Hepatocyte (in vitro differentiated cells): ENCODE measurements at regions not wholly inside any gene's neighbourhood (a gene's known extent, or its start where the extent isn't known, plus 50 kb on each side); places are given as distances from the start of the nearest gene placed in this dataset.

Experiments
- DNase-seq: peaks from one replicate; pipeline ENCODE4 v3.0.0-alpha.2; 2016; ENCODE audit warnings: low spot score
- H2AFZ ChIP-seq: fragments of 200-600 bp; sonication (generic); 2 replicates; pipeline ENCODE4 v1.6.0; 2016; ENCODE audit warnings: antibody characterized with exemption, mild to moderate bottlenecking
- H3K27ac ChIP-seq: fragments of 200-600 bp; sonication (generic); 2 replicates; pipeline ENCODE4 v1.5.1; 2016; ENCODE audit warnings: mild to moderate bottlenecking
- H3K27me3 ChIP-seq: fragments of 200-600 bp; sonication (generic); 2 replicates; pipeline ENCODE4 v1.6.1; 2016
- H3K36me3 ChIP-seq: fragments of 200-600 bp; sonication (generic); replicated peaks from 2 replicates; pipeline ENCODE4 v1.5.1; 2016; ENCODE audit warnings: low read depth; ENCODE audit not compliant: insufficient read depth
- H3K4me1 ChIP-seq: fragments of 200-600 bp; sonication (generic); 2 replicates; pipeline ENCODE4 v1.5.1; 2016; ENCODE audit warnings: mild to moderate bottlenecking, moderate library complexity; ENCODE audit not compliant: insufficient read depth
- H3K4me2 ChIP-seq: fragments of 200-600 bp; sonication (generic); 2 replicates; pipeline ENCODE4 v1.6.0; 2016
- H3K4me3 ChIP-seq: fragments of 200-600 bp; sonication (generic); 2 replicates; pipeline ENCODE4 v1.5.1; 2016; ENCODE audit warnings: mild to moderate bottlenecking
- H3K79me2 ChIP-seq: fragments of 200-600 bp; sonication (generic); 2 replicates; pipeline ENCODE4 v1.6.0; 2017; ENCODE audit warnings: mild to moderate bottlenecking
- H3K9me2 ChIP-seq: fragments of 200-600 bp; sonication (generic); replicated peaks from 2 replicates; pipeline ENCODE4 v1.6.0; 2017; ENCODE audit warnings: mild to moderate bottlenecking; ENCODE audit not compliant: insufficient read depth
- H3K9me3 ChIP-seq: fragments of 200-600 bp; sonication (generic); 2 replicates; pipeline ENCODE4 v1.5.1; 2016; ENCODE audit warnings: low read depth, mild to moderate bottlenecking
- H4K20me1 ChIP-seq: fragments of 200-600 bp; sonication (generic); 2 replicates; pipeline ENCODE4 v1.6.0; 2016; ENCODE audit warnings: mild to moderate bottlenecking; ENCODE audit not compliant: insufficient read depth, poor library complexity, severe bottlenecking
- CTCF ChIP-seq: fragments of 200-600 bp; sonication (generic); IDR thresholded peaks from 2 replicates; pipeline ENCODE4 v1.5.1; 2016; ENCODE audit warnings: antibody characterized with exemption, mild to moderate bottlenecking; ENCODE audit not compliant: poor library complexity
- EZH2 ChIP-seq: fragments of 200-600 bp; sonication (generic); IDR thresholded peaks from 2 replicates; pipeline ENCODE4 v1.6.1; 2016; ENCODE audit warnings: antibody characterized with exemption, mild to moderate bottlenecking, borderline replicate concordance
- EZH2phosphoT487 ChIP-seq: fragments of 200-600 bp; sonication (generic); IDR thresholded peaks from one replicate; pipeline ENCODE4 v1.6.1; 2018; ENCODE audit warnings: antibody characterized with exemption, mild to moderate bottlenecking, low read depth, moderate library complexity; ENCODE audit not compliant: unreplicated experiment, severe bottlenecking
- WGBS: methylation state at CpG from one replicate; pipeline ENCODE4 v1.1.6; 2016; ENCODE audit warnings: low lambda C conversion rate; ENCODE audit errors: missing lambda C conversion rate; 5-methylcytosine and 5-hydroxymethylcytosine counted together

DNA sequence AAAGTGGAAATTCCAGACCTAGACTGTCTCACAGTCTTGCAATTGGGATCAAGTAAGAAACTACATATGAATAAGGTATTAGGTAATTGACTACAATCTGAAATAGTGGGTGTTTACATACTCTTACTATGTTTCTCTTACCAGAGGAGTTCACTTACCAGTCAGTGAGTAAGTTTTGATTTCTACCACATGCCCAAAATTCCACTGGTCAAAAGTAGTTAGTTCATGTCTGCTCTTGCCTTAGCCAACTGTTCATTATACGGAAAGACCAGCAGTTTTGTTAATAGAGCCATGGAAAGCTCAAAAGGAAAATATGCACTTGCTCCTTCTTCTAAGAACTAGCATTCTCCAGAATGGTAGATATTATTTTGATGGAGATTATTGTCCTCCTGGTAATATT lies 490.8 kb downstream of the RFC3 start:
- Histone ChIP-seq H3K4me2 (no peak overlapping the region), H4K20me1 (no peaks in the 10 kb centered on the region), H3K36me3 (no peaks in the 10 kb centered on the region), H3K4me1 (no peaks in the 10 kb centered on the region), H3K9me2 (no peaks in the 10 kb centered on the region), H3K4me3 (no peak overlapping the region), H3K9me3 (no peaks in the 10 kb centered on the region), H3K79me2 (no peaks in the 10 kb centered on the region), H3K27ac (no peak overlapping the region), H3K27me3 (no peaks in the 10 kb centered on the region), H2AFZ (no peak overlapping the region)
- no peak for TF ChIP-seq CTCF
- TF ChIP-seq EZH2phosphoT487: no peak
- TF ChIP-seq EZH2: no peak
- DNase-seq: no peak
- WGBS: 89% methylated on average over 1 of the region's 1 CpG

GRCh38 chr13:34310539-34310938 lies 492.6 kb downstream of the RFC3 start:
- no peaks in the 10 kb centered on the region for H3K79me2 ChIP-seq
- H3K4me3 ChIP-seq: no peak overlapping the region
- no peak overlapping the region for H3K27ac ChIP-seq
- no peaks in the 10 kb centered on the region for H3K27me3 ChIP-seq
- no peak for TF ChIP-seq EZH2phosphoT487
- no peak overlapping the region for H3K4me2 ChIP-seq
- H3K36me3 ChIP-seq: no peaks in the 10 kb centered on the region
- no peaks in the 10 kb centered on the region for H3K4me1 ChIP-seq
- DNase-seq: no peak
- no peaks in the 10 kb centered on the region for H4K20me1 ChIP-seq
- WGBS: 91% methylated on average over 3 of the region's 3 CpGs
- H3K9me3 ChIP-seq: no peaks in the 10 kb centered on the region
- H3K9me2 ChIP-seq: no peaks in the 10 kb centered on the region
- H2AFZ ChIP-seq: no peak overlapping the region

GRCh38 chr13:34311251-34311650 lies 493.3 kb downstream of the RFC3 start:
- H4K20me1 ChIP-seq: no peaks in the 10 kb centered on the region
- H3K9me3 ChIP-seq: no peaks in the 10 kb centered on the region
- DNase-seq: no peak
- H3K27me3 ChIP-seq: no peaks in the 10 kb centered on the region
- no peak overlapping the region for H3K4me2 ChIP-seq
- H3K4me1 ChIP-seq: no peaks in the 10 kb centered on the region
- no peak overlapping the region for H3K27ac ChIP-seq
- no peaks in the 10 kb centered on the region for H3K36me3 ChIP-seq
- TF ChIP-seq EZH2 (no peak), EZH2phosphoT487 (no peak), CTCF (no peak)
- no peaks in the 10 kb centered on the region for H3K9me2 ChIP-seq
- no peak overlapping the region for H3K4me3 ChIP-seq
- no peaks in the 10 kb centered on the region for H3K79me2 ChIP-seq
- H2AFZ ChIP-seq: no peak overlapping the region

DNA sequence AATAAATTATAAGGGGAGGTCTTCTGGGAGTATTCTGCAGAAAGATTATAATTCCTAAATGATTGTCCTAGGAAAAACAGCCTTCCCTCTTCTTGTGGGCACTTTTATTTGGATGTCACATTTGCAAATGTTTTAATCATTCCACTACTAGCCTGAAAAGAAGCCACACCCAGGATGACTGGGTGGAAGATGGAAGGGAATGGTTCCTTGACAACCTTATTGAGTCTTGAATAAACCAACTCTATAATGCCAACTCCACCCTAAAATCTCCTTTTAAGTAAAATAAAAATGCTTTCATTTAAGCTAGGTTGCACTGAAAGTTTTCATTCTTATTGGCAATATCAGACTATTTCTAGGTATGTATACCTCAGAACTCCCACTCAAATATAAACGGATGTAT lies 494.6 kb downstream of the RFC3 start:
- no peaks in the 10 kb centered on the region for H3K36me3 ChIP-seq
- WGBS: 100% methylated on average over 1 of the region's 1 CpG
- H3K27ac ChIP-seq: no peak overlapping the region
- TF ChIP-seq CTCF (no peak), EZH2 (no peak)
- no peak overlapping the region for H3K4me2 ChIP-seq
- DNase-seq: no peak
- H4K20me1 ChIP-seq: no peaks in the 10 kb centered on the region
- H3K27me3 ChIP-seq: no peaks in the 10 kb centered on the region
- no peak overlapping the region for H2AFZ ChIP-seq
- H3K4me1 ChIP-seq: no peaks in the 10 kb centered on the region
- no peaks in the 10 kb centered on the region for H3K9me3 ChIP-seq
- H3K9me2 ChIP-seq: no peaks in the 10 kb centered on the region
- H3K4me3 ChIP-seq: no peak overlapping the region
- no peaks in the 10 kb centered on the region for H3K79me2 ChIP-seq
